ENCODE measurements at regions not wholly inside any gene's neighbourhood (a gene's known extent, or its start where the extent isn't known, plus 50 kb on each side); places are given as distances from the start of the nearest gene placed in this dataset.

DNA sequence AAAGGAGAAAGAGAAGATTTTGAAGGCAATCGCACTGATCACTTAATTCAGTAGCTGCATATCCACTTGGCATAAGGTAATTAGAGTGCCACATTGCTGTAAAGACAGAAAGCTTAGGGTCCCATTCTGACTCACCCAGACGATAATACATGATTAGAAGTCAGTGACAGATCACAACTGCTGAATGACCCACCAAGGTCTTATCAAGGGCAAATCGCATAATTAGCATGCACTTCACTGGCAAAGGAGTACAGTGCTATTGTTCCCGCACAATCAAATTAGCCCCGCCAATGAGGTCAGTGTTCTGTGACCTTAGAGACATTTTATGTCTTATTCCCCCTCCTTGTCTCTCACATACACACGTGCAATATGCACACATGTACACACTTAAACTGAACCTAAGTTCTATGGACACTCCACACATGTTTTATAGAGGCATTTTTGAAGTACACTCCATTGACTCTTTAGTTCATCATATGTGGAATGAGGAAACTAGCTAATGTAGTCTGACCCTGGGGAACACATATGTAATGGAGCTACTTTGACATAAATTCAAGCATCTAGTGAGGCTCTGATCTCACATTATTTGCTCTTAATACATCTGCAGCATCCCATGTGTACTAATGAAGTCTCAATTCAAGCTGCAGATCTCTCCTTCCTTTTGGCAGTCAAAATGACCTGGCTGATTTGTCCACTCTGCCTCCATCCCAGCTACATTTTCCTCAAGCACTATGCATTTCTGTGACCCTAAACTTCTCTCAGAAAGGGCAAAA is 673.8 kb upstream of the FANCL start:
- DNase-seq, result no peak

DNA sequence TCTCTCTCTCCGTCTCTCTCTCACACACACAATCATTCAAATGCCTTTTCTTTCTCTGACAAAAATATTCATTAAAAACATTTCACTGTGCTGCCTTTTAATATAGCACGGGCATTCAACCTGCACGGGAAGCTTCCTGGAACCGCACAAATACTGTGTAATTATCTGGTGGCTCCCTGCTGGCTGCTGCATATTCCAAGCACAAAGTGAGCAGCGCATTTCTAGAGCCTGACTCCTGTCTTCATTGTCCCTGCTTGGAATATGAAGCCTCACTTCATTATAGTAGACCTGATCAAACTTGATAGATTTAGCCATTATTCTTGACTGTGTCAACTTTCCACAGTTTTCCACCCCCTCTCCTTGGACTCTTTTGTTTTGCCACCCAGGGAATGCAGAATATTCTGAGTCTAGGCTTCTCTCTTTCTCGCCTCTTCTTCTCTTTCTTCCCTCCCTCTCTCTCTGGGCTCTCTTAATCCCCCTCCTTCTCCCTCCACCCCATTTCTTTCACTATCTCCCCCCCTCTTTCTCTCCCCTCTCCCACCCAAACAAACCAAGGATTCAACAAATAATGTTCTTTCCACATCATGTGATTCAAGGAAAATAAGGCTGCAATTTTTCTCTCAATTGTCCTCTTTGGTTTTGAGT is 672.1 kb upstream of the FANCL start:
- DNase-seq, result no peak

DNA sequence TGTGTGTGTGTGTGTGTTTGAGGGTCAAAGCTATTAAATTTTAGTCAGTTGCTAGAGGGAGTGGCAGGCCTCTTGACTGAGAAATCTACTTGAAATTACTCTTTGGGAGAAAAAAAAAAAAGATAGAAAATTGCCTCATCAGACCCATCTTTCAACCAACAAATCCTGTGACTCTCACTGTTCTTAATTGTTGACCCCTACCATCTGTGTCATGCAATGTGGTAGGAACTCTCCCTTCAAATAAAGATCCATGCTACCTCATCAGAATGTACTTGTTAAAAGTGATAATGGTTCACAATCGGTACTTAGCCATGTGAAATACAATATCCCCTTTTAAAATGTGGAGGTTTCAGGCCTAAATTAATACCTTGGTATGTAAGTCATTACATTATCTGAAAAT is 670.8 kb upstream of the FANCL start:
- DNase-seq, result no peak

DNA sequence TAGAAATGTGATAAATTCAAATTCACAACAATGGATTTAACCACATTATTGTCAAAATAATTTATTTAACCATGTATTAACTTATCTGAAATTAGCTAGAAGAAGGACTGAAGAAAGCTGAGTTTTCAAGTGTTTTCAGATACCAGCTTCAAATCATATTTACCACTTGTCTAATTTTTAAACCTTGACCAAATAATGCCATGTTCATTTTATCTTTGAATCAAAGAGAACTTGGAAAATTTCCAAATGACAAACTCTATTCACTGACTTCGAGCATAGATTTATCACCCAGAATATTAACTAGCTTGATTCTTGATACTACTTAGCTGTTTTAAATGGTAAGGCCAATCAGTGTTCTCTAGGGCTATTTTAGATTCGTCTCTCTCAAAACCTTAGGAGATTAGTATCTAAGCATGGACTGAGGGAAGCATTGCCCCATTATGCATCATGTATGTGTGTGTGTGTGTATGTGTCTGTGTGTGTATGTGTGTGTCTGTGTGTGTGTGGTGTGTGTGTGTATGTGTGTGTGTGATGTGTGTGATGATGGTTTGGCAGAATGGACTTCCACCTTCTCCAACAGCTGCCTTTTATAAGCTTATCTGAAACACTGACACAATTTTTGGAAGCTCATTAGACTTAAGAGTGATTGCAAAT is 667.5 kb upstream of the FANCL start:
- DNase-seq, result no peak

DNA sequence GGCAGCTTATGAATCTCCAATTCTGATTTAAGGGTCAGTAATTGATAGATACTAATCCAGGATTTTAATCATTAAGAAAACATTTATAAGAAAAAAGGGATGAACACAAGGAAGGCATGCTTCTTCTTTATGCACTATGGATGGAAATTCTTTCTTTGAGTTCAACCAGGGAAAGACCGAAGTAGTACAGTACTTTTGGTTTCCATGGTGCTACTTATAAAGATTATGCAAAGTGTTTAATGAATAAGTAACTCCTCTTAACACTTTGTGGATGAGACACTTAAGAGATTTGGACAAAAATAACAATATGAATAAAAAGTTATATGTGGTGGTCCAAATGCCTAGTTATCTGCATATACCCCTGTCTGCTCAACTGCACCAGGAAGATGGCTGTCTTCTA is 666.5 kb upstream of the FANCL start:
- no peak for DNase-seq

DNA sequence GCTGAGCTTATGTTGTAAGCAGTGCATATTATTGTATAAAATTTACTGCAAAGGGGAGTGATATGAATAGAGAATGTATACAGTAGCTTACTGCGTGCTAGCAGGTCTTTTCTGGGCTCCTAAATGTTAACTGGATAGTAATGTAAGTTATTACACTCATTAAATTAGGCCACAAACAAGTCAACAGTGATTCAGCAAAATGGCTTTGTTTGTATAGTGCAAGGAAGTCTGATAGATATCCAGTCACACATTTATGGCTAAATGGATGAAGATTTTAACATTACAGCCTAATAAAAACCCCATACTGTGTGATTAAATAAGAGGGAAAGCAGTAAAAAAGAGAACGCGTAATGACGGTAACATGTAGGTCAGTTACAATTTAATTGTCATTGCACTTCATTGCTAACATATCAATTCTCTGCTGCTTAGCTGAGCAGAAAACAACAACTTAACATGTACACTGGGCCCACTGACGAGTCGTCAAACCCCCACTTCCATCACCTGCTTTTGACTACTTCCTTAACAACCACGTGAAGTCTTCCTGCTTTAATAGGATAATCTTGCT is 665.0 kb upstream of the FANCL start:
- DNase-seq, result peak; percentile 3

DNA sequence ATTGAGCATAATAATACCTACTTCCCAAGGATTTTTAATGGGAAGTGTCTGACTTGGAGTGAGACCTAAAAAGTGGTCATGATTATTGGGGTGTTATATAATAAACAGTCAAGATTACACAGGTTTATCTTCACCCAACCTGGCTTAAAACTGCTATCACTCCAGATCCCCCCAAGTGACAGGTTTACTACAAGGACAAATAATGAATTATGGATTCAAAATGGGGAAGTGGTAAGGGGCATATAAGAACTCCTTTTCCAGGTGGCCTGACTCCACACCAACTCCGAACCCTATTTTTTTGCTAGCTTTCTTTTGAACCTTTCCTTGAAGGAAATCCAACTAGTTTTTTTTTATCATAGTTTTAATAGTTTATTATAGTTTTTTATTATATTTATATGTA is 663.0 kb upstream of the FANCL start:
- DNase-seq, result no peak

DNA sequence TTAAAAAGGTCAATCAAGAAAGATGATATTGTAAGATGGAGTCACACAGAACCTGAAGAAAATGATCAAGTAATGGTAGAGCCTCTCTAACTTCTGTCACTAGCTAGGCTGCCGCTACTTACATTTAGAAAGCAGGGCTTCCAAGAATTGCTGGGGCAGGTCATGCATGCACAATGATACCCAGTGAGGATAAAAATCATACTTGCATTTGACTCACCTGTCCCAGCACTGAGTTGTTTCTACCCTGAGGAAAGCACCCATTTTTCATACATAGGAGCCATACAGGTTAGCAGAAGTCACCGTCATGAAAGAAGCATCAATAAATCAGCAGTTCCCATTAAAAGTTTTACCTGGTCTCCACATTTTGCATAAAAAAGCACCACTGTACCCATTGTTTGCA is 662.3 kb upstream of the FANCL start:
- DNase-seq, result no peak

DNA sequence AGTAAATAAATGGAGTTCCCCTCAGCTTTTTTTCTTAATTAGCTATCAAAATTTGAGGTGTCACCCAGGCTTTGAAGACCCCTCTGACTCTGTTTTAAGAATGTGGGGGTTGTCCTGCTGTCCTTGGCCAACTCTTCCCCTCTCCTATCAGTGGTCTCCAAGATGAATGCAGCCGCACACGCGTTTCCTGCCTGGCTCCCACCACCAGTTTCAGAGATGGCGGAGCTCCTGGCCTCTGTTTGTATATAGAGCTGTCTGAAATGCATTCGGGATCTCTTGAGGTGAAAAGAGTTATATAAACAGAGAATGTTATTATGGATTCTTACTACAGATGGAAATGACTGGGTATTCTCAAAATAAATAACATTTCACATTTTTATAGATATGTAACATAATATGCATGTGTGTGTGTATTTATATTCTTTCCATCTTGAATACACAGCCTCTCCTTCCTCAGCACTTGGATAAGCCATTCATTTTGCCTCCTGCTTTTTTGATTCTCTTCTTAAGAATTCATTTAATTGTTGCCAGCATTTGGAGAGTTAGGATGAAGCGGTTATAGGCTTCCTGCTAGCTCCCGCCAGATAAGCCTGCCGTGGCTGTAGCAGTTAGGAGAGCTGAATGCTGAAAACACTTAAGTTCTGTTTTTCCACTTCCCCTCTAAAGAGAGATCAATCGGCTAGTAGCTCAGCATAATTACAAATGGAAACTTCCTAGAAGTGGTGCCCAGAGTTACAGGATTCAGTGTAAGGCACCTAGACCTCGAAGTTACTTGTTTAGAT is 659.3 kb upstream of the FANCL start:
- DNase-seq, result no peak

DNA sequence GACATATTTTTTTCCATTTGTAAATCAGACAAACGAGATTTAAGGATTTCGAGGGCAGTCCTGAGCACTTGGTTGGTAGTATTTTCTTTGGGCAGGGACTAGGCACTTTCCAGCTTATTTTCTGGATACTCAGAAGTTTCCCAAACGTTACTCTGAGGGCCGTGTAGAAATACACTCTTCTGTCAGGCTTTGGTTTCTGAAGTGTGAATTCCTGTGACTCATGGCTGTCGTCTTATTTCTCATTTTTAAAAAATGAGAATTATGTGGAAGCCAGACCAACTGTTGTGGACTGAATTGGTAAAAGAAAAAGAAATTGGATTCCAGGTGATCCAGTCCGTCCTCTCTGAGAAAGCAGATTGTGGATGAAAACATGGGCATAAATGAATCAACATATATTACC is 658.6 kb upstream of the FANCL start:
- DNase-seq, result no peak

DNA sequence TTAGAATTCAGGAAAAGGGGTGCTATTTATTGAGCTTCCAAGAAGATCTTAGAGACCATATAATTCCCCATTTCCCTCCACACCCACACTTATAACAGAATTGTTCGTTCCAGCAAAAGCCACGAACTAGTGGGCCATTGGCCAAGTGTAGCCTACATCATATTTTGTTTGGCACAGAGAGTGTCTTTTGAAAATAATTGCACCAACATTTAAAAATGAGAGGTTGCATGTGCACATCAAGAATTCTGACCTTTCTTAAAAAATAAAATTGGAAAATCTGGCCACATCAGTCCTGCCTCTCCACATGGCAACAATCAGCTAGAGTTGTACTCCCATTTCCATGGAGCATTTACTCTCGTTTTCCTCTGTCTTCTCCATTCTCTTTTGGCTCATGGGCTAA is 655.5 kb upstream of the FANCL start:
- no peak for DNase-seq

DNA sequence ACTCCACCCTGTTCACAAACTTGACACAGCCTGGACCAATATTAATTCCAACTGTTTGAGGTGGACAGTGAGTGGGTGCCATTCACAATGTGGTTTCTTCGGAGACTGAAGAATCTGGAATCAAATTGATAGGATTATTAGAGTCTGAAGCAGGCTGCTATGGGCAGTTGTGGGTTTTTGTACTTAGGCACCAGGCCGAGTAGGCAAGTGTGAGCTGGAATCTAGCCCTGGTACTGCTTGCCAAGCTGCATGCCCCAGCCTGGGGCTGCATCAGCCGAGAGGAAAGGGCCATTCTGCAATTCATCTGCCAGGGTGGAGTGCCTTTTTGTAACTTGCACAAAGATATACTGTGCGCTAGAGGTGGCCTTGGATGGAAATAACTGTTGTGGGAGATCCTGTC is 654.7 kb upstream of the FANCL start:
- DNase-seq, result no peak

DNA sequence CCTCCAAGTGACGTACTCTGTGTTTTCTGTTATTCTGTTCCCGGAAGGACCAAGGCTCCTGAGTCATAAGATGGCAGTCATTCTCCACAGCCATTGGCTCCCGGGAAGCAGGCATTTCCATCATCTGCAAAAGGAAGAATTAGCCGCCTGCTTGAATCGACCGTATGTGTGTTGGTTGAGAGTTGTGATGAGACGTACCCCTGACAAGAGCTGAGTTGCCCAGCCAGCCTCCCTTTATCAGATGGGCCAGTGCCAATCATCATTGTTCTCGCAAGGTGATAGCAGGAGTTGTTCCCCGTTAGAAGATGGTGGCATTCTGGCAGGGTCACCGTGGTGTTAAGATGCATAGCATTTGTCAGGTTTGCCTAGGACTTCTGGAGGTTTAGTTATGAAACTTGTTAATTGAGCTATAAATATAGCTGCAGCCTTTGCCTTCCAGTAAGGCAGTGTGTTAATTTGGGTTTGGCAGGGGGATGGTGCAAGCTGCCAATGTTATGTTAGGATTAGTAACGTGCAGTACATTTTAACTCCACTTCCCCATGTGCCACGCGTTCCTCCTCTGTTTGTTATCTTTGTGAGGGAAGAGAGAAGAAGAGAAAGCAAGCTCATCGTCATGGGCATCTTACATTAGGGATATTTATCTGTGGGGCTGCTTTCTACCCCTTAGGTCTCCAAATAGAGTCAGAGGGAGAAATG is 652.7 kb upstream of the FANCL start:
- no peak for DNase-seq

DNA sequence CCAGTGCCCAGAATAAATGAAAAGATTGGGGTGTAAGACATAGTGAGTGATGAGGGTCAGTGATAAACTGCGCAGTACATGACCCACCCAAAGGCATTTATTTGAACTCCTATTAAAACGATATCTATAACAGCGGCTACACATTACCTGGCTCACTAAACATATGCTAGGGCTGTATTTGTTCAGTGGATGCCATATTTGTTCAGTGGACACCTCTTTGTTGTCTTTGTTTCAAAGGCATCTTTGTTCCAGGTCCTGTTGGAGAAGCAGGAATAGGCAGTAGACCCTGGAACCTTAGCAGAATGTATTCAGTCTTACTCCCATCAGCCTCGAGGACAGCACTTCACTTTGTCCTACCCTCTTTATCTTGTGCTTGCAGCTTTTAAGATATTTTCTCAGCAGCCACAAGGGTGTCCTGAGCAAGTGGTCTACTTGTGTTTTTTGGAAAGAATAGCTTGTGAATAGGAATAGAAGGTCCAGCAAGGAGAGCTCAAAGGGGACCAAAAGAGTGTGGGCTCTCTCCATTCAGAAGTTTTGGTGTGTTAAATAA is 650.8 kb upstream of the FANCL start:
- no peak for DNase-seq

DNA sequence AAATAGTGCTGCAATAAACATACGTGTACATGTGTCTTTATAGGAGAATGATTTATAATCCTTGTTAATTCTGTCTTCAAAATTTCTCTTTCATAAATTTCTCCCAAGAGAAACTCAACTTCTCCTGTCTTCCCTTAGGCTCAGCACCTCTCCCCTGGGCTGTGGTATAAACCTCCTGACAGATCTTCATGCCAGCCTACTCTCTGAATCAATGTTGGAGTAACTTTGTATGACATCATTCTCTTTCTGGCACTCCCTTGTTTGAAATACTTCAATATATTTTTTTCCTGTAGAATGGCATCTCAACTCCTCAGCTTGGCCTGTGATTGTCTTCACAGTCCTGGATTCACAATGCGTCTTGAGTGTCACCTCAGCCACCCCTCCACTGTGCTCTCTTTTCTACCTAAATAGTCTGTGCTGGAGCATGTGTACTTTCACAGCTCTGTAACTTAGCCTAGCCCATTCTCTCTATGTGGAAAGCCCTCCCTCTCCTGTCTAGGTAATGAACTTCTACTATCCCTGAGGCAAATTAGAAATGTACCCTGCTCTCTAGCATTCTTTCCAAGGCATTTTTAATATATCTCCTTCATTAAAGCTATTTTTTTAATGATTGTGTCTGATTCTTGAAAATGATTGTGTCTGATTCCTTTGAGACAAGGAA is 649.9 kb upstream of the FANCL start:
- DNase-seq, result no peak

DNA sequence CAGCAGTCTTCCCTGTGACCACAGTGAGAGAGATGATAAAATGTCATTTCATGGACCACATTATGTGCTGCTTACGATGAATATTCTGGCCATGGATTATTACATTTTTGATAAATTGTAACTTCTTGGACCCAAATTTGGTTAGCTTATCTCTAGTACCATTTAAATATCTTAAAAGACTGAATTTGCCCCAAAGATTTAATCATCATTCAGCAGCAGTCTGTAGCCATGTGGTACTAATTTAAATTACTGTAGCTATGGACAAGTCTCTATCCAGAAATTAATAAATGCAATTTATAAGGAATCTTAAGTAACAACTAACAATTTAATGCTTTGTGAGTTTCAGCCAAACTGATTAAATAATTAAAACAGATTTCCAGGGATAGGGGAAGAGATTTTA is 644.9 kb upstream of the FANCL start:
- DNase-seq, result no peak

DNA sequence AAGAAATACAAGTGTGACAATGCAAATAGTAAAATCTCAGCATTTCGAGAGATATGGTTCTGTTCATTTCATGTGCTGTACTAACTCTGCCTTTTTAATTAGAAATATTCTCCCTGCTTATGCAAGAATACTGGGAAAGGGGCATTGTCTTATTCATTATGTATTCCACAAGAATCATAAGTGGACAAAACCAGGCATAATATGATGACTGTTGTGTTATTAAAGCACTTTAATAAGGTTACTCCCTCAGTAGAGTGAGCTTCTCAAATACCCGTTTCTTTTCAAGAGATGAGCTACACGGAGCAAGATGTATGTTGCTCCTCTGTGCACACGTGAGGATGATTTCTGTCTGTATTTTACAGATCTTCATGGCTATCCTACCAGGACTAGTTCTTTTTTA is 638.7 kb upstream of the FANCL start:
- DNase-seq, result no peak

DNA sequence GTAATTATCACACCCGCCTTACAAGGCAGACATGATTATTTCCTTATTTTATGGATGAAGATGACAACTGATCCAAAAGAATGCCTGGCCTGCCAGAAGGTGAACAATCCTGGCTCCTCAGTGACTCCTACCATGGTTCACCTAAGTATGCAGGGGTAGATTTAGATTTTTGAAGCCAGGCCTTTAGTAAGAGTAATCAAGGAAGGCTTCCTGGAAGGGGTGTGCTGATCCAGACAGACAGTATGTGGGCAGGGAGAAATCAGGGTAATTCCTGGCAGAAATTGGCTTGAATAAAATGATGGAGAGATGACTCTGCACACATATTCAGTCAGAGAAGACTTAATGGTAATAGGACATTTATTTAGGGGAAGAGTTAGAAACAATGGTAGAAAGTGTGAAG is 637.7 kb upstream of the FANCL start:
- DNase-seq, result no peak

DNA sequence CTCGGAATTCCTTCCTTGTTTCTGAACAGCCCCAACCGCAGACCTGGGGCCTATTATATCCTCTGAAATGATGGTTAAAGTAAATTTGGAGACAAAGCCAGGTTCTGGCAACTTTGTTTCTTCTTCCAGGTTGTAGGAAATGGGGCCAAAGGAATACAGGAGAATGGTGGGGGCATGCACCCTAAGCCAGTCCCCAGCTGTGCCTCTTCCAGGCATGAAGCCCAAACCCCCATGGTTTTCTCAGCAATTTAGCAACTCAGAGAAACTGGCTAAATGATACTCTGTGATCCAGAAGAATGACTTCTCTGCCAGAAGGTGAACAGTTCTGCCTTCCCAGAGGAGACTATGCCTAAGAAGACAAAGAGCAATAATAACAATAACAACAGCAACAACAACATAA is 635.0 kb upstream of the FANCL start:
- DNase-seq, result no peak

DNA sequence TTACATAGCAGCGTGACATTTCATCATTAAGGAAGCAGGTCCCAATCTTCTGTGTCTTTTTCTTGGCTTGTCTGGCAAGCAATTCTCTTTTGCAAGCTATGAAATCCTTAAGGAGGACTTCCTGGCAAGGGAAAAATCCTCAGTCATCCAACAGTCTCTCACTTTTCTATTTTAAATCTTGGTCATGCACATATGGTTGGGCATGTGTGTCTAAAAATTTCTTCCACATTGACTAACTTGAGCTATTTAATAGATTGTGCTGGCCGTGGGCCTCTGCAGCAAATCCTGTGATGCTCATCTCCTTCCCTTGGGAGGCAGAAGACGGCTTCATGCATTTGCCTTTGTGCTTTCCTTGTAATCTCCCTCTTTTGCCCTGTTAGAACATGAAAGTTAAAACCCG is 634.3 kb upstream of the FANCL start:
- no peak for DNase-seq

DNA sequence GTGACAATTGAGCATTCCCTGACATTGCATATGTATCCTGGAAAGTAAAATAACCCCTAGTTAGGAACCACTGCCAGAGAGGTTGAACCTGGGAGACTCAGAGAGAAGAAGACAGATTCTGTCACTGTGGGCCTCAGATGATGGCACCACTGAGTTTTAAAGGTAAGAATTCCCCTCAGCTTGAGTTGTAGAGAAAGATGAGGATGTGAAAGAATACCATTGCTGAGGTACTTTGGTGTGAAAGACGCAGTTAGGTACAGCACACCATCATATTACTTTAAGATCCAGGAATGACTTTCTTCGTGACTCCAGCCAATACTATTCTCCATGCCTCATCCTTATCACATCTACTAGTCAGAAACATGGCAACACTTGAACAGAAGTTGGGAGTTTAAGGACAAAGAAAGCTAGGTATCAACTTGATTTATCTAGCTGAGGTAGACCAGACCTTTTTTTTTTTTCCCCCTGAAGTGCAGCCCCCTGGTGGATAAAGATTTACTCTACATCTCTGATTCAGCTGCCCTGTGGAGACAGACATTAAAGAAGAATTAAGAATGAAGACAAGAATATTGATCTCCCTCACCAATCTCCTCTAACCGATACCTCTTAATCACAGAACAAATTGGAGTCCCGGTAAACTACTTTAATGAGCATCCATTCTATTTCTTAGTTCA is 630.5 kb upstream of the FANCL start:
- DNase-seq, result no peak
